ENCODE measurements at regions not wholly inside any gene's neighbourhood (a gene's known extent, or its start where the extent isn't known, plus 50 kb on each side); places are given as distances from the start of the nearest gene placed in this dataset.

DNA sequence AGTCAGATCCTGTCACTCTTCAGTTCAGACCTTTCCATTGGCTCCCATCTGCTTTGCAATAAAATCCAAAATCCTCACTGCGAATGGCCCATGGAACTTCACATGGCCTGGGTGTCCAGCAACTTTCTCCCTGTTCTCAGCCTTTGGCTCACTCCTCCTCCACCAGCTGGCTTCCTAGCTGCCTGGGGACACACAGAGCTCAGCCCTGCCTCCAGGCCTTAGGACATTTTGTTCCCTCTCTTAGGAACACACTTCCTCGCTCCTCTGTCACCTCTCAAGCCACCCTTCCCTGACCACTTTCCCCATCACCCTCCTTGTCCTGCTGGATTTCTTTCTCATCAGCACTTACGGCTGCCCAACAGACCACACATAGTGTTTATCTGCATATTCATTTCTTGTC lies 419.6 kb downstream of the MED13L start:
- no peak for DNase-seq (ENCODE audit: low spot score)

- DNase-seq (ENCODE audit: low spot score): no peak
Observed at GRCh38 chr12:115857160-115857920, 420.2 kb downstream of the MED13L start.

DNA sequence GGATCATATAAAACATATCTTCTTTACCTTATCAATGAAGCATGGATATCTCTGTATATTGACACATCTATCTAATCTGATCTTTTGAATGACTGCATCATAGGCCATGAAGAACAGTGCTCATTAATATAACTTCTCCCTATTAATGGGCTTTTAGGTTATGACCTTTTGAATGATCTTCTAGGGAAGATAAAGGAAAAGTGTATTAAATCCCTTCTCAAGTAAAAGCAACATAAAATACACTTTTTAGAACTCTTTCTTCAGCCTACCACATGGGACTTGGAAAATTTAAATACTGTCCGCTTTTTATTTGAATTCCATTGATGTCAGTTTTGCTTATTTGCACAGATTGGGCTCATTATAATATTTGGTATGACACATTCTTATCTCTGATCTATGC lies 425.4 kb downstream of the MED13L start:
- no peak for DNase-seq (ENCODE audit: low spot score)

DNA sequence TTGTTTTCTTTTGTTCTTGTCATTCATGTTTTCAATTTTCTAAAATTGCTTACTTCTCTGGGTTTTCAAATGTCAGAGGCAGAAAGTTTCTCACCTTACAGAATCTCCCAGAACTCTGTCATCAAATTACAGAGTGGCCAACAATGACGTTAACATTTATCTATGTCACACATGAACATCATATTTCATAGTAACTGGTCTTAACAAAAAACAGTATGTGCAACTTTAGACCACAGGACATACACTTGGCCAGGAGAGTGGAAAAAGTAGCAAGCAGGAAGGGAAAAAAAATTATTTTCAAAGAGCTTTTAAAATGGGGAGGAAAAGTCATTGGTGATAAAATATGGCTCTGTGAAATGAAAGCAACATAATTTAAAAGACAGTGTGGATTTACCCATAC lies 426.5 kb downstream of the MED13L start:
- no peak for DNase-seq (ENCODE audit: low spot score)

DNA sequence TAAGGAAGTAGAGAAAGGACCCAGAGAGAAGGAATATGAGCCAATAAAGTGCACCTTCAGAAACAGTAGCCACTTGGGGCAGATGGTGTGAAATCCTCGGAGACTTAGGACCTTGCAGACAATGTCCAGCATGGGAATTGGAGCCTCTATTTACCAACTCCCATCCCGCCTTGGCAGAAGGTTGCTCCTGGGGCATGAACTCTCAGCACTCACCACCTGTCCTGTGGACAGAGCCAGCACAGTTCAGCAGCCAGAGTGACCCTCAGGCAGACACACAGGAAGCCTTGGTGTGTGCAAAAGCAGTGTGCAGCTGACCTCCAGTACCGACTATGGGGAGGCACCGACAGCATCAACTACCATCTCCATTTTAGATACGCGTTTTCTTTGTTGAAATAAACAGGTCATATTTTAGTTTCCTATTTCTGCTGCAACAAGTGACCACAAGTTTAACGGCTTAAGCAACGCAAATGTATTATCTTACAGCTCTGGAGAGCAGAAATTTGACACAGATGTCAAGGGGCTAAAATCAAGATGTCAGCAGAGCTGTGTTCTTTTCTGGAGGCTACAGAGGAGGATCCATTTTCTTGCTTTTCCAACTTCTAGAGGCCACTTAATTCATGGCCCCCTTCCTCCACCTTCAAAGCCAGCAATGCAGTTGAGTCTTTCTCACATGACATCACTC lies 428.1 kb downstream of the MED13L start:
- DNase-seq (ENCODE audit: low spot score): no peak

GRCh38 chr12:115847398-115847797 lies 430.1 kb downstream of the MED13L start:
- DNase-seq (ENCODE audit: low spot score): no peak

- DNase-seq (ENCODE audit: low spot score): no peak
Observed at GRCh38 chr12:115846516-115846915, 431.0 kb downstream of the MED13L start.

- DNase-seq (ENCODE audit: low spot score): peak; percentile 30
Observed at GRCh38 chr12:115840159-115840558, 437.3 kb downstream of the MED13L start.

DNA sequence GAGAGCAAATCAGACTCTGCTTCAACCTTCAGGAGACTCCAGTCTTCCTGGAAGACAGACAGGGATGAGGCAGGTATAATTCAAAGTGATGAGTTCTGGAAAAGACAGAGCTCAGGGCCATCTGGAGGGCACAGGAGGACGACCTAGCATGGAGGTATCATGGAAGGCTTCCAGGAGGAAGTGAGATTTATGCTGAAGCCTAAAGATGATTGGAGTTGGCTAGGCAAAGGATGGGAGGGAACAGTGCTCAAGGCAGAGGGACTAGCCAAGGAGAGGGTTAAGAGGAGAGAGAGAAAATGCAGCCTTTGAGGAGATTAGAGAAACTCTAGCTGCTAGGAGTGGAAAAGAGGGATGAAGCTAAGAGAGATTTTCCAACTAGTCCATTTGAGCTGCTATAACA lies 438.5 kb downstream of the MED13L start:
- no peak for DNase-seq (ENCODE audit: low spot score)

DNA sequence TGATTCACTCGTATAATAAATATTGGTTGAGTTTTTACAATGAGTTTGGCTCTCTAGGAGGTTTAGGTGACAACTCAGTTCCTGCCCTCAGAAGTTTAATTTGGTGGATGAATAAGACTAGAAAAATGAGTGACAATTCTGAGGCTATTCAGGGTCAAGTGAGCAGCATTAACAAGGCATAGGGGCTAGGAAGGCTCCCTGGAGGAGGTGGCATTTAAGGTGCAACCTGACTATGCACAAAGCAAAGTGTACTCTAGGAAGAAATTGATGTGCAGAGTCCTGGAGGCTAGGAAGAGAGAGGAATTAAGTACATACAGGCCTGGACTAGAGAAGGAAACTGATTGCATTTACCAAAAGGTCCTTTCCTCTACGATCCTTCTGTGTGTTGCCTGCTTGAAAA lies 440.3 kb downstream of the MED13L start:
- no peak for DNase-seq (ENCODE audit: low spot score)

DNA sequence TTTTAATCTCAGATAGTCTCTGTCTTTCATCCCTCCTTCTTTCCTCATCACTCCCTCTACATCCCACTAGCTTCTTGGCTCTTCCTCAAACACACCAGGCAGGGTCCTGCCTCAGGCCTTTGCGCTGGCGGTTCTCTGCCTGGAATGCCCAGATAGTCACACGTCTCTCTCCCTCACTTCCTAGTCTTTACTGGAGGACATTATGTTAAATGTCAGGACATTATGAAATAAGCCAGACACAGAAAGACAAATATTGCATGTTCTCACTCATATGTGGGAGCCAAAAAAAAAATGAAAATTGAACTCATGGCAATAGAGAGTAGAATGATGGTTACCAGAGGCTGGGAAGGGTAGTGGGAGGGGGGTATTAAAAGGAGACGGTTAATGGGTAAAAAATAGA lies 442.0 kb downstream of the MED13L start:
- DNase-seq (ENCODE audit: low spot score): no peak

- no peak for DNase-seq (ENCODE audit: low spot score)
Observed at GRCh38 chr12:115833704-115834103, 443.8 kb downstream of the MED13L start.

DNA sequence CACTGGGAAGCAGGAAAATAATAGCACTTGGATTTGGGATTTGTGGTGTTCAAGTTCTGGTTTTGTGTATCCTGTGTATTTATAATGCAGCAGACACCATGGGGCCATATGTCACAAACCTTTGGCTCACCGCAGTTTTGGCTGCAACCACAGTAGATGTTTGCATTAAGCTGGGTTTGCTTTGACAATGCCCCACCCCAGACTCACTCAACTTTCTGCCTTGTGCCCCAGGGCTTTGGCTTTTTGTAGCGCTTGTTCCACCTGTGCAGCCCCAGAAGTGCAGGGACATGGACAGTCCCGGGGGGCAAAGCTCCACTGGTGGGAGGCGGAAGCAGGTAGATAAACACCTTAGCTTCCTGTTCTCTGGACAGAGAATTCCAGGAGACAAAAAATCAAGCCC lies 446.9 kb downstream of the MED13L start:
- DNase-seq (ENCODE audit: low spot score): no peak

- DNase-seq (ENCODE audit: low spot score): no peak
Observed at GRCh38 chr12:115830070-115830469, 447.4 kb downstream of the MED13L start.

DNA sequence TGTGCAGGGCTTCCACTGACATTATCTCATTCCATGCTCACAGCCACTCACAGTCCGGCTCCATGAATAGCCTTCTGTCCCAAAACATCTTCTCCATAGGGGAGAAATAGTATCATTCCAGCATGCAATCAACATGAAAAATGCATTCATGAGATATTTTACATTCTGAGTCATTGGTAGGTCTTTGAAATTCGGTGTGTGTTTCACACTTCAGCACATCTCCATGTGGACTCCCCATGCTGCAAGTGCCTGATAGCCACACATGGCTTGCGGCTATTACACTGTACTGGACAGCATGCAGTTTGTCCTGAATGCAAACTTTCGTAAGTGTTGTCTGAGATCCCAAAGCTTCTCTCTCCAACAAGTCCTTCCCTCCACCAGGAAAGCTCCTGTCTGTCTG lies 449.3 kb downstream of the MED13L start:
- no peak for DNase-seq (ENCODE audit: low spot score)

DNA sequence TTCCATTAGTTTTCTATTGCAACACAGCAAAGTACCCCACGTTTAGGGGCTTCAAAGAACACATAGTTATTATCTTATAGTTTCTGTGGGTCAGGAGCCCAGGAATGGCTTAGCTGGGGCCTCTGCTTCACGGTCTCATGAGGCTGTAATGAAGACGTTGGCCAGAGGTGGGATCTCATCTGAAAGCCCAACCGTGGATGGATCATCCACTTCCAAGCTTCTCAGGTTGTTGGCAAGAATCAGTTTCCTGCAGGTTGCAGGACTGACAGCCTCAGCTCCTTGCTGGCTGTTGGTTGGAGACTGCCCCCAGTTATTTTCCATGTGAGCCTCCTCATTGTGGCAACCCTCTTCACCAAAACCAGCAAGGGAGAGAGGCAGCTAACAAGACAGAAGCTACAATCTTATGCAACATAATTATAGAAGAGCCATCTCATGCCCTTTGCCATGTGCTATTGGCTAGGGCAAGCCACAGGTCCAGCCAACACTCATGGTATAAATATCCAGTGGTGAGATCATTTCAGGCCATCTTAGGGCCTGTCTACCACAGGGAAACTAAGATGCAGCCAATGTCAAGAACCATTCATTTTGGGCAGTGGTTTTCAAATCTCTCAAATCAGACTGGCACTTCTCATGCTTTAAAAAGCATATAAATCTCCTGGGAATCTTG lies 452.4 kb downstream of the MED13L start:
- no peak for DNase-seq (ENCODE audit: low spot score)

GRCh38 chr12:115823635-115824034 lies 453.9 kb downstream of the MED13L start:
- DNase-seq (ENCODE audit: low spot score): no peak

- no peak for DNase-seq (ENCODE audit: low spot score)
Observed at GRCh38 chr12:115820656-115821055, 456.8 kb downstream of the MED13L start.

GRCh38 chr12:115818973-115819372 lies 458.5 kb downstream of the MED13L start:
- DNase-seq (ENCODE audit: low spot score): no peak

DNA sequence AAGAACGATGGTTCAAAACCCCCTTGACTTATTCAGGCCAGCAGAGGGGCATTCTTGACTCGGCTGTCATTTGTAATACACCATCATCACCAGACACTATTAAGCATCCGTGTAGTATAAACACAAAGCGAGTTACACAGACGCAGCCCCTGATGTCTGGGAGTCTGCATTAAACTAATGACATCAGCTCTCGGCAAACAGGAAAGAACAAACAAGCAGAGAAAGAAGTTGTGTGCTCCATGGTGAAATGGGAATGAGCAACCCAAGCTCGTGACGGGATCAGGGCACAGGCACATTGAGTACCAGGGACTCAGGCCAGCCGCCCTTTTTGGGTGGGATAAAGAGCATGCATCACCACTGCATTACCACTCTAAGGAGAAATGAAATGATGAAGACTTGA lies 460.1 kb downstream of the MED13L start:
- no peak for DNase-seq (ENCODE audit: low spot score)

- DNase-seq (ENCODE audit: low spot score): no peak
Observed at GRCh38 chr12:115815924-115816323, 461.6 kb downstream of the MED13L start.

GRCh38 chr12:115813256-115813655 lies 464.2 kb downstream of the MED13L start:
- no peak for DNase-seq (ENCODE audit: low spot score)

- DNase-seq (ENCODE audit: low spot score): no peak
Observed at GRCh38 chr12:115811929-115812328, 465.6 kb downstream of the MED13L start.
